ENCODE measurements at regions not wholly inside any gene's neighbourhood (a gene's known extent, or its start where the extent isn't known, plus 50 kb on each side); places are given as distances from the start of the nearest gene placed in this dataset.

DNA sequence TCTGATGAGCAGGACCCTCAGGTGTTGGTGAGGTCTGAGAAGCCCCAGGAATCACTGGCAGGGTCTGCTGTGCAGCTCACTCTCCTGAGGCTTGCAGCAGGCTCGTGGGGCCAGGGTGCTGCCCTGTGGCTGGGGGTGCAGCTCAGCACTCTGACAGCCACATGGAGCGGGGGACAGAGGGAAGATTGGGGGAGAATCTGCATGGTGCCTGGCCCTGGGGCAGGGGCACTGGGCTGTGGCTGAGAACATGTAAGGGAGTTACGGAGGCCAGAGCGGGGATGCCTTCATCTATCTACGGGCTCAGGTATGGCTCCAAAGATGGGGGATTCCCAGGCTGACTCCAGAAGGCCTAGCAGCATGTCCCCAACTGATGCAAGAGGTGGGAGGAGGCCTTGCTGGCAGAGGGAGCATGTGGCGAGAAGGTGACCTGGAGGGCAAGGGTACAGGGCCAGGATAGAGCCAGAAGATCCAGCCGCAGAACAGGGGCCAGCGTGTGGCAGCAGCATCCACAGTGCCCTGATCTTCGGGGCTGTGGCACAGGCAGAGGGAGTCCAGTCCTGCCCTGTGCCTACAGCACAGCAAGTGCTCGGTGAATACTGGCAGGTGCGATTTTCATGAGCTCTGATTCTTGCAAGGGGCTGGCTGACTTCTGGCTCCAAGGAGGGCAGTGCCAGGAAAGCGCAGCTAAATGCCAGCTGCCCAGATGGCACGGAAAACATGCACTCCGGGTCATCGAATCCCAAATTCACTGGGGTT lies 184.7 kb downstream of the CTTN start:
- Histone ChIP-seq H2AFZ (ENCODE audit: low read depth, low read length) (no peak overlapping the region), H3K27me3 (ENCODE audit: control insufficient read depth in 2 of 2, insufficient read depth in 2 of 2, low read length in 2 of 2) (peaks cover 0 to 69% of the 10 kb centered on the region in 2 experiments; a peak in 4 of 5 replicates), H4K20me1 (replicated peaks; ENCODE audit: control insufficient read depth, insufficient read depth, low read length) (peaks cover 18% of the 10 kb centered on the region), H3K79me2 (ENCODE audit: control insufficient read depth, insufficient read depth, low read length) (no peaks in the 10 kb centered on the region), H3K27ac (ENCODE audit: extremely low read depth, low read depth, low read length) (no peak overlapping the region), H3K36me3 (ENCODE audit: control insufficient read depth, insufficient read depth, low read length) (no peaks in the 10 kb centered on the region), H3K4me1 (replicated peaks in 1 of 2; ENCODE audit: control insufficient read depth in 2 of 2, insufficient read depth in 2 of 2, low read length in 2 of 2) (no peaks in the 10 kb centered on the region; a peak in 1 of 5 replicates), H3K9ac (ENCODE audit: insufficient read depth in 1 of 2, low read depth in 2 of 2, low read length in 2 of 2) (no peak overlapping the region), H3K4me2 (ENCODE audit: insufficient read depth, low read length) (no peak overlapping the region), H3K9me1 (ENCODE audit: control insufficient read depth, insufficient read depth, low read length) (no peaks in the 10 kb centered on the region), H3K4me3 (no peak overlapping the region), H3K9me3 (replicated peaks; ENCODE audit: control insufficient read depth, insufficient read depth, low read depth, low read length) (no peaks in the 10 kb centered on the region)
- FAIRE-seq = no peak
- intact Hi-C loops (cut with micrococcal nuclease) (no loop called here), in situ Hi-C loops (cut with MboI) (no loop called here)
- TF ChIP-seq ZNF133 (CRISPR knock-in tag; IDR thresholded peaks at IDR 0.05) (no peak), CEBPG (CRISPR knock-in tag; IDR thresholded peaks at IDR 0.05) (no peak), CEBPG (tag; conservative IDR thresholded peaks at IDR 0.05 in 1 of 2, IDR thresholded peaks at IDR 0.05 in 1 of 2) (no peak), CAMTA2 (CRISPR knock-in tag; conservative IDR thresholded peaks at IDR 0.05) (no peak), ZBTB17 (CRISPR knock-in tag; IDR thresholded peaks at IDR 0.05) (no peak), RBM25 (IDR thresholded peaks at IDR 0.05; ENCODE audit: low read depth, low read length, severe bottlenecking) (no peak), ZFX (CRISPR knock-in tag; IDR thresholded peaks at IDR 0.05) (no peak), EZH2 (IDR thresholded peaks at IDR 0.05; ENCODE audit: borderline replicate concordance, low read depth, low read length) (no peak), BCLAF1 (IDR thresholded peaks at IDR 0.05; ENCODE audit: borderline replicate concordance in 1 of 2, control insufficient read depth in 1 of 2, low read depth in 2 of 2, low read length in 1 of 2) (no peak), XRCC4 (IDR thresholded peaks at IDR 0.05; ENCODE audit: extremely low read depth, insufficient read depth, insufficient read length) (no peak), NR3C1 (CRISPR knock-in tag; IDR thresholded peaks at IDR 0.05) (no peak), GATA2 (CRISPR knock-in tag; IDR thresholded peaks at IDR 0.05) (no peak), DNMT1 (IDR thresholded peaks at IDR 0.05) (no peak), ZBTB7A (IDR thresholded peaks at IDR 0.05; ENCODE audit: borderline replicate concordance, control insufficient read depth, low read depth, low read length) (no peak)
- TF ChIP-seq, protein P1, sequence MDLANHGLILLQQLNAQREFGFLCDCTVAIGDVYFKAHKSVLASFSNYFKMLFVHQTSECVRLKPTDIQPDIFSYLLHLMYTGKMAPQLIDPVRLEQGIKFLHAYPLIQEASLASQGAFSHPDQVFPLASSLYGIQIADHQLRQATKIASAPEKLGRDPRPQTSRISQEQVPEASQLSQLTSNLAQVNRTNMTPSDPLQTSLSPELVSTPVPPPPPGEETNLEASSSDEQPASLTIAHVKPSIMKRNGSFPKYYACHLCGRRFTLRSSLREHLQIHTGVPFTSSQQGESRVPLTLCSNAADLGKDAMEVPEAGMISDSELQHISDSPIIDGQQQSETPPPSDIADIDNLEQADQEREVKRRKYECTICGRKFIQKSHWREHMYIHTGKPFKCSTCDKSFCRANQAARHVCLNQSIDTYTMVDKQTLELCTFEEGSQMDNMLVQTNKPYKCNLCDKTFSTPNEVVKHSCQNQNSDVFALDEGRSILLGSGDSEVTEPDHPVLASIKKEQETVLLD (IDR thresholded peaks at IDR 0.05) = no peak
- TF ChIP-seq, protein P2, sequence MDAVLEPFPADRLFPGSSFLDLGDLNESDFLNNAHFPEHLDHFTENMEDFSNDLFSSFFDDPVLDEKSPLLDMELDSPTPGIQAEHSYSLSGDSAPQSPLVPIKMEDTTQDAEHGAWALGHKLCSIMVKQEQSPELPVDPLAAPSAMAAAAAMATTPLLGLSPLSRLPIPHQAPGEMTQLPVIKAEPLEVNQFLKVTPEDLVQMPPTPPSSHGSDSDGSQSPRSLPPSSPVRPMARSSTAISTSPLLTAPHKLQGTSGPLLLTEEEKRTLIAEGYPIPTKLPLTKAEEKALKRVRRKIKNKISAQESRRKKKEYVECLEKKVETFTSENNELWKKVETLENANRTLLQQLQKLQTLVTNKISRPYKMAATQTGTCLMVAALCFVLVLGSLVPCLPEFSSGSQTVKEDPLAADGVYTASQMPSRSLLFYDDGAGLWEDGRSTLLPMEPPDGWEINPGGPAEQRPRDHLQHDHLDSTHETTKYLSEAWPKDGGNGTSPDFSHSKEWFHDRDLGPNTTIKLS (IDR thresholded peaks at IDR 0.05; ENCODE audit: borderline replicate concordance, low read depth) = no peak
- CTCF ChIA-PET (ENCODE audit: low intra/inter-chr PET ratio) = no interaction called here
- no peak for ATAC-seq
- DNase-seq (ENCODE audit: extremely low read depth in 1 of 4, low spot score in 3 of 4) = no peak
- no TSS peak for BruUV-seq (replicated peaks)
- under 1% methylated on average over 15 of the region's 15 CpGs for WGBS (ENCODE audit: insufficient coverage, low coverage, missing lambda C conversion rate)
- POLR2A ChIA-PET = interaction anchor here (0.5 kb wide), 1 partner anchor 9 kb away, joined by 4 read pairs; no protein-coding TSS in a partner anchor

Measured in K562 (cell line).